SH-SY5Y (cell line): ENCODE measurements at regions not wholly inside any gene's neighbourhood (a gene's known extent, or its start where the extent isn't known, plus 50 kb on each side); places are given as distances from the start of the nearest gene placed in this dataset.

Source experiments
- GATA2 ChIP-seq: IDR thresholded peaks from 2 replicates; pipeline ENCODE4 v1.6.1; 2011; ENCODE audit warnings: mild to moderate bottlenecking, low read depth, low read length
- GATA3 ChIP-seq: IDR thresholded peaks from 2 replicates; pipeline ENCODE4 v1.6.1; 2011; ENCODE audit warnings: low read depth, mild to moderate bottlenecking, low read length, moderate library complexity

DNA sequence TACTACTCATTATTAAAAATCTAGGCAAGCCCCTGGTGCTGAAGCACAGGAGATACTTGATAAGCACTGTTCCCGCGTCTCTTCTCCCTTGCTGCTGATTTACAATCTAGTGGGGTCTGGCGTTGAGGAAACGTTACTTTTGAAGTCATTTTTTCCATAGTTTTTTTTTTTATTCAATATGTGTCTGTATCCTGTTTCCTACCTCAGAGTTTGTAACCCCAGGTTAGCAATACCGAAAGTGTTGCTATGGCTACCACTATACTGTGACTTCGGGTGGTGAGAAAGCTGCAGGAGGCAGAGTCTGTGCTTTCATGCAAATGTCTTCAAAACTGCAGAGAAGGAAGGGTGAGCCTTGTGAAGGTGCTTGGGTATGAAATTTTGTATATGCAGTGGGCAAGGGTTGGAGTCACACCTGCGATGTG is 458.8 kb upstream of the GHITM start:
- TF ChIP-seq GATA2 (no peak), GATA3 (no peak)
